Astrocyte of the cerebellum (primary cell): ENCODE measurements at regions not wholly inside any gene's neighbourhood (a gene's known extent, or its start where the extent isn't known, plus 50 kb on each side); places are given as distances from the start of the nearest gene placed in this dataset.
A peak's percentile ranks its signal among the peaks of the same experiment; 100 is the strongest.
"Not testable (repeated sequence)": the region's sequence is repeated elsewhere in the genome, so short reads cannot be mapped to it uniquely, and the experiment has no call there.

ENCODE experiments used
- DNase-seq: peaks from one replicate; pipeline ENCODE4 v3.0.0-alpha.2; 2011; ENCODE audit warnings: low read depth
- H3K4me3 ChIP-seq: 2 replicates; pipeline ENCODE4 v1.5.1; 2011; ENCODE audit warnings: mild to moderate bottlenecking, low read depth, low read length, moderate library complexity
- CTCF ChIP-seq: IDR thresholded peaks from 2 replicates; pipeline ENCODE4 v1.5.1; 2012; ENCODE audit warnings: low read length, low read depth, moderate library complexity, mild to moderate bottlenecking; ENCODE audit errors: missing control alignments
- in situ Hi-C: cut with HindIII; loops from 2 replicates; pipeline ENCODE4 v1.10.0; 2017; ENCODE audit warnings: low sequenced_read_pairs

DNA sequence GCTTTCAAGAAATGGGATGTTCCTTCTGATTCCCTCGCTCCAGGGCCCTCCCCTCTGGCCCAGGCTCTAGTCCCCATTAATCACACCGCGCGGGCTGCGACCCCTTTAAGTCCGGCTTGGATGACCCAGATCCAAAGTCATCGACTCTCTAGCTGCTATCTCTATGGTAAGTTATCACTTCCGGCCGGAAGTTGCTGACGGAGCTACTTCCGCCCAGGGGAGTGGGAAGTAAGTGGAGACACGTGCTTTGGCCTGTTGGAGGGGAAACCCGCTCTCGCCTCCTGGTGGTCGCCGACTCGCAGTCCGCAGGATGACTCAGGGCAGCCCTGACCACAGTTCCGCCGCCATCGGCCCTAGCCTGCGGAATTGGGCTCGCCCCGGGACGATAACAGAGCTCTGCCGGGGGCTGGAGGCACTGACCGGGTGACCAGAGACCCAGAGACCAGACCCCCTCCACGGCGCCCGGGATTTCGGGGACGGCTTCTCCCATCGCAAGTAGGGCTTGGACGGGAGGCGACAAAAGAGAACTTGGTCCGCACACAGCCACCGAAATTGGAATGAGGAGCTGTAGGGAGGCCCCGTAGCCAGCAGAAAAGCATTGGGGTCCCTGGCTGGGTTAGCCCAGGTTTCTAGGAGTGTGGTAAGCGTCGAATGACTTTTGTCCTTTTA lies 52.2 kb upstream of the SEC14L1 start:
- TF ChIP-seq CTCF: peak; percentile 53
- in situ Hi-C loops: no loop called here
- peak; percentile 94 for DNase-seq
- H3K4me3 ChIP-seq: peak overlapping the region; percentile 62

DNA sequence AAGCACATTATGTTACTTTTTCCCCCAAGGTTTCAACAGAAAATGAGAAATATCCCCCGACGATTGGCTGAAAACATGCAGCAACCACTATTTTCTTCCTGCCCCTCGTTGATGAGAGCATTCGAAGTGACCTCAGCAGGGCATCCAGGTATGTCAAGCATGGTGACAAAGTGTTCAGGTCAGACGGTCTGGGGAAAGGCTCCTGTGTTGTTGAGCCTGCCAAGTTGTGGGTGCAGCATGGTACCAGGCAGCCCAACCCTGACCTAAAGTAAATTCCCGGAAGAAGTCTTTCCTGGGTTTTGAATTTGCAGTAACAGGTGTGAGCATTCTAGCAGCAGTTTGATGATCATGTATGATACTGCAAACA lies 51.7 kb upstream of the SEC14L1 start:
- H3K4me3 ChIP-seq: peak overlapping the region; percentile 62
- in situ Hi-C loops: no loop called here
- no peak for DNase-seq
- no peak for TF ChIP-seq CTCF

DNA sequence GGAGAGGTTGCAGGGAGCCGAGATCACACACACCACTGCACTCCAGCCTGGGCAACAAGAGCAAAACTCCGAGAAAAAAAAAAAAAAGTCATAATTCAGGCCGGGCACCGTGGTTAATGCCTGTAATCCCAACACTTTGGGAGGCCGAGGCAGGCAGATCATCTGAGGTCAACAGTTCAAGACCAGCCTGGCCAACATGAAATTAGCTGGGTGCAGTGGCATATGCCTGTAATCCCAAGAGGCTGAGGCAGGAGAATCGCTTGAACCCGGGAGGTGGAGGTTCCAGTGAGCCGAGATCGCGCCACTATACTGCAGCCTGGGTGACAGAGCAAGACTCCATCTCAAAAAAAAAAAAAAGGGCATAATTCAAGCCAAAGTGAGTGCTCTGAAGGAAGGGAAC lies 50.8 kb upstream of the SEC14L1 start:
- in situ Hi-C loops, H3K4me3 ChIP-seq, DNase-seq: not testable (repeated sequence)

GRCh38 chr17:77090476-77090875 lies 50.3 kb upstream of the SEC14L1 start:
- no peak overlapping the region for H3K4me3 ChIP-seq
- no peak for DNase-seq
- in situ Hi-C loops: no loop called here
- no peak for TF ChIP-seq CTCF
